ENCODE measurements at regions not wholly inside any gene's neighbourhood (a gene's known extent, or its start where the extent isn't known, plus 50 kb on each side); places are given as distances from the start of the nearest gene placed in this dataset.

- DNase-seq = no peak
Measured at GRCh38 chr3:157718800-157719199, 215.6 kb upstream of the VEPH1 start.

- DNase-seq = no peak
Measured at GRCh38 chr3:157713101-157713500, 209.9 kb upstream of the VEPH1 start.

- DNase-seq = no peak
Measured at GRCh38 chr3:157705258-157705657, 202.0 kb upstream of the VEPH1 start.

GRCh38 chr3:157700405-157700804 is 197.2 kb upstream of the VEPH1 start:
- DNase-seq = no peak

DNA sequence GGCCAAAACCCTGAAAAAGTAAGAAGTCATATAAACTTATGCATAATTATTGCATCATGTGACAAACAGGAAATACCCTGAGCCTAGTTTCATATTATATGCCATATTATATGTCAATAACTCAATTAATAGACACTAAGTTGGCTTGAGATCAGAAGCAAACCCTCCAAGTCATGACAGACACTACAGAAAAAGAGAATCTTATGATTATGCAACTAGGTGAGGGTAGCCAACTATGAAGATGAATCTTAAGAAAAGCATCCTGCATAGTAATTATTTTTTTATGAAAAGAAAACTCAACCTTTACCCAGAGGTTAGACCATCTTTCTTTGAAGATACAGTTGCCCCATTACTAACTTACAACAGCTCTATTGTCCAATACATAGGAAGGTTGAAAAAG is 192.4 kb upstream of the VEPH1 start:
- DNase-seq = no peak

GRCh38 chr3:157695103-157695502 is 191.9 kb upstream of the VEPH1 start:
- DNase-seq = no peak

DNA sequence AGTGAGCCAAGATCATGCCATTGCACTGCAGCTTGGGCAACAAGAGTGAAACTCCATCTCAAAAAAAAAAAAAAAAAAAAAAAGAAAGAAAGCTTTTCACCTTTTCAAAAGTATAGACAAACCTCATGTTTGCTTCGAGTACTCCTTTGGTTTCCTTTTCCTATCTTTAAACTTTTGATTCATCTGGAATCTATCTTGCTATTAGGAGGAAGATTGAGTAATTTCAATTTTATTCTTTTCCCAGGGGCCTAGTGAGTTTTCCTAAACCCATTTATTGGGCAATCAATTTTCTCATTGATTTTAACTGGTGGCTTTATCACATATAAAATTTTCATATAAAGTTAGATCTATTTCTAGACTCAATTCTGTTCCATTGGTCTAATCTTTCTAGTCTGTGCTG is 190.5 kb upstream of the VEPH1 start:
- DNase-seq = no peak

- no peak for DNase-seq
Measured at GRCh38 chr3:157692468-157692867, 189.3 kb upstream of the VEPH1 start.

GRCh38 chr3:157683668-157684067 is 180.5 kb upstream of the VEPH1 start:
- DNase-seq = no peak

DNA sequence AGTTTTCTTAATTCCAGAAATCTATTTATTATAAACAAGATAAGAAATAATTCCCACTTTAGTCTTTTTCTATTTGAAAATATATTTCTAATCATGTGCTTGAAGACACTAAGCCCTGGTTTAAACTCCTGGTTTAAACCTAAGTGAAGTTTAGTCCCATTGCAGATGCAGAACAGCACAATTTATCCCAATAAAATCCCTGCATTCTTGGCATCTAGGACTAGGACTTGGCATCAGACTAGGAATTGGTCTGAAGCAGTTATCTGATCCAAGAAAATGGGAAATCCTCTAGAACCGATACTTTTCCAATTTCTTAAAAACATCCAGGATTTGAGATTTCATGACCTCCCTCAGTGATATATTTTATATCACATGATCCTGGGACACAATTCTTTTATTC is 168.8 kb upstream of the VEPH1 start:
- peak; percentile 59 for DNase-seq

- DNase-seq = peak; percentile 77
Measured at GRCh38 chr3:157671656-157672055, 168.4 kb upstream of the VEPH1 start.

DNA sequence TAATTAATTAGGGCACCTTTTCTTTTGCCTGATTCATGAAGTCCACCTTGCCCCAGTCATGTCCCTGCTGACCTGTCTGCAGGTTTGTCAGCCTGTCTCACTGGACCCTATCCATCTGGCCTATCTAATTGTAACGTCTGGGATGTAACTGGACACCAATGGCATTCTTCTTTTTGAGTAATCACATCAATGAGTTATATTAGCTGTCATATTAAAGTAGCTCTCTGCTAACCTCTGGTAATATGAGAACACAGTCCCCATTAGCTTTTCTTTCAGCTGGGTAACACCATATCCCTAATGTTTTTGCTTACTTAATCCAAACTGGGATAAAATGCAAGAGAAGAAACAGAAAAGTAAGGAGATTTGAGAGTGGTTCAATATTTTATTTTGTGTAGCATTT is 166.2 kb upstream of the VEPH1 start:
- DNase-seq = no peak

GRCh38 chr3:157667493-157667892 is 164.3 kb upstream of the VEPH1 start:
- DNase-seq = no peak

DNA sequence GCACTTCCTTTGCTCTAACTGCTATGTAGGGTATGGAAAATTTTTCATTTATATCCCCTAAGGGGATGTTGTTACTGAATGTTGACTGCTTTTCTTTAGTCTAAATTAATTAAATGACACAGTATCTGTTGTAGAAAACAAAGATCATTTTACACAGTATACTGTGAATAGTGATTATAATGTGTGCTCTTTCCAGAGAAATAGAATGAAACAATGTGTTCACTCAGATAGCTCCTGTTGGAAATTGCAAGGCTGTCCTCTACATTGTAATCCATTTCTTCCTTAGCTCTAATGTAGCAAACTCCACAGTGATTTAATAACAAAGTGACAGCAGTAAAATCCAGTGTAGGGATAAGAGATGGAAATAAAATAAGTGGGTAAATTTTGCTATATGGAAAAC is 159.0 kb upstream of the VEPH1 start:
- no peak for DNase-seq

DNA sequence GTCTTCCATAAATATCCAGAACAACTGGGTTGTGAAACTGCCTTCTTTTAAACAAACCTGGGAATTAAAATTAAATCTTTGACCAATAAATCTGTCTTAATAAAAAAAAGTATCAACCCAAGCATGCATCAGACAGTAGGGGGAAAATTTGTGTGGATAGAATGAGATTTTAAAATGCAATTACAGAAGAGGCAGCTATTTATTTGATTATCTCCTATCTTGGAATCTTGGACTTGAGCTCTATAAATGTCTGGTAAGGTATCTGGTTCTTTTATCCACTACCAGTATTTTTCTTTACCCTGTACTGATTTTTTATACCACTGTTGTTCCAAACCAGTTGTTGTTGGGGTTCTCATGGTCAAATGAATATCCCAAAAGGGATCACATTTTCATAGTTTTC is 157.6 kb upstream of the VEPH1 start:
- no peak for DNase-seq

- DNase-seq = no peak
Measured at GRCh38 chr3:157652366-157652765, 149.2 kb upstream of the VEPH1 start.

- no peak for DNase-seq
Measured at GRCh38 chr3:157650699-157651098, 147.5 kb upstream of the VEPH1 start.

GRCh38 chr3:157650172-157650571 is 147.0 kb upstream of the VEPH1 start:
- DNase-seq = no peak

DNA sequence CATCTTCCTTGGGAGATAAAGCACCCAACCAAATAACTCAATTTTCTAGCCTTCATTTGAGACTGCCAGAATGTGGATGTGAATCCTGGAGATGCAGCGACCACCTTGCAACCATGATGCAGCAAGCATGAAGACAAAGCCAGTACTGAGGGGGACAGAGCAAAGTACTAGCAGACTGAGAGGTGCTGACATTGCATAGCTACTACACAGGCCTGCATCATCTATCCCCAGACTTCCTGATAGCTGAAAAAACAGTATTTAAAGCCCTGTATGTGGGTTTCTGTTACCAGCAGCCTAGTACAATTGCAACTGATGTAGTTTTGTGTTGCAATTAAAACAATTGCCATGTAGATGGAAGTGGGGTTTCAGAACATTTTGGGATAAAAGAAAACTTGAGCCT is 146.3 kb upstream of the VEPH1 start:
- no peak for DNase-seq

DNA sequence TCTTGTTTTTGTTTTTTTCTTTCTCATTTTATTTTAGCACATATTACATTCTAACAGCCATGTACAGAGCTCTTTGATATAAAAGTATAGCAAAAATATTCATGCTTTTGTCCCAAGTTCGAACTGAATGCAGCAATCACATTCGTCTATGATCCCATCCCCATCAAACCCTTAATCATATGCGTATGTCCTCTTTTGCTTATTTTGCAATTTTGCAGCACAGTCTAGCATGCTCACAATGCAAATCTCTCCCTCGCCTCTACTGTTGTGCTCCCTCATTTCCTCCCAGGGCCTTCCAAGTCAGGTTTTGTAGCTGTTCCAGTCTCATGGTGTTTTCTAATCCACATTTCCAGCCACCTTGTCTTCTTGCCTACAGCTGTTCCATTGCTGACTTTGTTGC is 144.6 kb upstream of the VEPH1 start:
- no peak for DNase-seq

DNA sequence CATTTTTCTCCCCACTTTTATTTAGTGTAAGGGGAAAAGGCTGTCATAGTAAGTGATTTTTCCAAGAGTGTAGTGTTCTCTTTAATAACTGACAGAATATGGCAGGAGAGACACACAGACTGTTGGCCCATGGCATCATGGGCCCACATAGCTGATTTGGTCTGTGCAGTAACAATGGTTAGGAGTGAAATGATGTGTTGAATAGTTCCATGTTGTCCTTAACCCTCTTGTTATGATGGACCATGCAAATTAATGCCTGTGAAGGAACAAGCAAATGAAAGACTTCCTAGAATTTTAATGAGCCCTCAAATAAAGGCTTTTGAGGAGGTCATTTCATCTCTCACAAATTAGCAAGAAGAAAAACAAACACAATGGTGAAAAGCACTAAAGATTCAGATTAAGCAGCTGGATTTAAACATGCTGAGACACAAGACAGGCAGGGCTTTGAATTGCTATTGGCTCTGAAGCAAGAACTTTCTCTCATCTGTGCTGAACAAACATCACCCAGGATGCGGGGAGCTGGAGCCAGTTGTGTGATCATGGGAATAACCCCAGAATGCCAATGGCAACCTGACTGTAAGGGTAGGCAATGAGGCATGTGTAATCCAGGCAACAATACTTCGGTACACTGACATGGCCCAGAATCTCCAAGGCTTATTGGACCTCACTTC is 136.7 kb upstream of the VEPH1 start:
- DNase-seq = no peak

- no peak for DNase-seq
Measured at GRCh38 chr3:157637866-157638265, 134.7 kb upstream of the VEPH1 start.

GRCh38 chr3:157633241-157633640 is 130.0 kb upstream of the VEPH1 start:
- DNase-seq = no peak

GRCh38 chr3:157632075-157632474 is 128.9 kb upstream of the VEPH1 start:
- DNase-seq = no peak

- peak; percentile 12 for DNase-seq
Measured at GRCh38 chr3:157631478-157631877, 128.3 kb upstream of the VEPH1 start.
